Prostate gland (tissue), 2 donors: ENCODE measurements at regions not wholly inside any gene's neighbourhood (a gene's known extent, or its start where the extent isn't known, plus 50 kb on each side); places are given as distances from the start of the nearest gene placed in this dataset.

Experiments
- POLR2A ChIP-seq: fragments of 450-650 bp; IDR thresholded peaks from one replicate; pipeline ENCODE4 v1.6.1; 2016; ENCODE audit warnings: antibody characterized with exemption, mild to moderate bottlenecking
- TF ChIP-seq, protein P1 (sequence below), 4 experiments: fragments of 200-600 bp in 2 of 4; fragments of 450-650 bp in 2 of 4; sonication (generic) in 2 of 4; IDR thresholded peaks; 1 replicate in 3 of 4; 2 replicates in 1 of 4; pipeline ENCODE4 v1.5.1; 2016 to 2019; ENCODE audit warnings: antibody characterized with exemption in 4 of 4, mild to moderate bottlenecking in 2 of 4, moderate library complexity in 2 of 4

GRCh38 chr4:18403327-18403726 lies 381.8 kb upstream of the LCORL start:
- TF ChIP-seq, protein P1, sequence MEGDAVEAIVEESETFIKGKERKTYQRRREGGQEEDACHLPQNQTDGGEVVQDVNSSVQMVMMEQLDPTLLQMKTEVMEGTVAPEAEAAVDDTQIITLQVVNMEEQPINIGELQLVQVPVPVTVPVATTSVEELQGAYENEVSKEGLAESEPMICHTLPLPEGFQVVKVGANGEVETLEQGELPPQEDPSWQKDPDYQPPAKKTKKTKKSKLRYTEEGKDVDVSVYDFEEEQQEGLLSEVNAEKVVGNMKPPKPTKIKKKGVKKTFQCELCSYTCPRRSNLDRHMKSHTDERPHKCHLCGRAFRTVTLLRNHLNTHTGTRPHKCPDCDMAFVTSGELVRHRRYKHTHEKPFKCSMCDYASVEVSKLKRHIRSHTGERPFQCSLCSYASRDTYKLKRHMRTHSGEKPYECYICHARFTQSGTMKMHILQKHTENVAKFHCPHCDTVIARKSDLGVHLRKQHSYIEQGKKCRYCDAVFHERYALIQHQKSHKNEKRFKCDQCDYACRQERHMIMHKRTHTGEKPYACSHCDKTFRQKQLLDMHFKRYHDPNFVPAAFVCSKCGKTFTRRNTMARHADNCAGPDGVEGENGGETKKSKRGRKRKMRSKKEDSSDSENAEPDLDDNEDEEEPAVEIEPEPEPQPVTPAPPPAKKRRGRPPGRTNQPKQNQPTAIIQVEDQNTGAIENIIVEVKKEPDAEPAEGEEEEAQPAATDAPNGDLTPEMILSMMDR (IDR thresholded peaks at IDR 0.05): no peak
- no peak for TF ChIP-seq POLR2A
